ENCODE measurements at regions not wholly inside any gene's neighbourhood (a gene's known extent, or its start where the extent isn't known, plus 50 kb on each side); places are given as distances from the start of the nearest gene placed in this dataset.

DNA sequence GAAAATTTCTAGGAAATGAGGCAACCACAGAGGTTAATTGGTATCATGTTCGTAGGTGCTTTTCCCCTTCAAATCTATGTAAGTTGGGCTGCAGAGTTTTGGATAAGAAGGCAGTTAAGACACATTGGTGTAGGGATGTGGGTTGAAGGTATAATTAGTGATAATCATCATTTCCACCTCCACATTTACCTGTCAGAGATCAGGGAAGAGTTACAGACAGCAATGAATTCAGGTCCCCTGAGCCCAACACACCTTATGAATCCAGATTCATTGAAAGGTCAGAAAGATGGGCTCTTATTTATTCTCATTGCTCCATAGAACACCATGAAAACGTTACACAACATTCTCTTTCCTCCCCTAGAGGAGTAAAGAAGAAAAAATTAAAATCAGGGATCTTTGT, 308.7 kb downstream of the C11orf87 start:
- no peak for TF ChIP-seq RAD21 (IDR thresholded peaks at IDR 0.05; ENCODE audit: low read depth)
- no peak for TF ChIP-seq TAF1 (IDR thresholded peaks at IDR 0.05; ENCODE audit: low read depth)
- no peak for TF ChIP-seq CREB1 (IDR thresholded peaks at IDR 0.05; ENCODE audit: low read depth)
- TF ChIP-seq, protein P1, sequence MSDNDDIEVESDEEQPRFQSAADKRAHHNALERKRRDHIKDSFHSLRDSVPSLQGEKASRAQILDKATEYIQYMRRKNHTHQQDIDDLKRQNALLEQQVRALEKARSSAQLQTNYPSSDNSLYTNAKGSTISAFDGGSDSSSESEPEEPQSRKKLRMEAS (IDR thresholded peaks at IDR 0.05), result no peak
- TF ChIP-seq TCF12 (IDR thresholded peaks at IDR 0.05; ENCODE audit: low read depth), result no peak
- TF ChIP-seq NFIC (IDR thresholded peaks at IDR 0.05), result no peak
- TF ChIP-seq, protein P2, sequence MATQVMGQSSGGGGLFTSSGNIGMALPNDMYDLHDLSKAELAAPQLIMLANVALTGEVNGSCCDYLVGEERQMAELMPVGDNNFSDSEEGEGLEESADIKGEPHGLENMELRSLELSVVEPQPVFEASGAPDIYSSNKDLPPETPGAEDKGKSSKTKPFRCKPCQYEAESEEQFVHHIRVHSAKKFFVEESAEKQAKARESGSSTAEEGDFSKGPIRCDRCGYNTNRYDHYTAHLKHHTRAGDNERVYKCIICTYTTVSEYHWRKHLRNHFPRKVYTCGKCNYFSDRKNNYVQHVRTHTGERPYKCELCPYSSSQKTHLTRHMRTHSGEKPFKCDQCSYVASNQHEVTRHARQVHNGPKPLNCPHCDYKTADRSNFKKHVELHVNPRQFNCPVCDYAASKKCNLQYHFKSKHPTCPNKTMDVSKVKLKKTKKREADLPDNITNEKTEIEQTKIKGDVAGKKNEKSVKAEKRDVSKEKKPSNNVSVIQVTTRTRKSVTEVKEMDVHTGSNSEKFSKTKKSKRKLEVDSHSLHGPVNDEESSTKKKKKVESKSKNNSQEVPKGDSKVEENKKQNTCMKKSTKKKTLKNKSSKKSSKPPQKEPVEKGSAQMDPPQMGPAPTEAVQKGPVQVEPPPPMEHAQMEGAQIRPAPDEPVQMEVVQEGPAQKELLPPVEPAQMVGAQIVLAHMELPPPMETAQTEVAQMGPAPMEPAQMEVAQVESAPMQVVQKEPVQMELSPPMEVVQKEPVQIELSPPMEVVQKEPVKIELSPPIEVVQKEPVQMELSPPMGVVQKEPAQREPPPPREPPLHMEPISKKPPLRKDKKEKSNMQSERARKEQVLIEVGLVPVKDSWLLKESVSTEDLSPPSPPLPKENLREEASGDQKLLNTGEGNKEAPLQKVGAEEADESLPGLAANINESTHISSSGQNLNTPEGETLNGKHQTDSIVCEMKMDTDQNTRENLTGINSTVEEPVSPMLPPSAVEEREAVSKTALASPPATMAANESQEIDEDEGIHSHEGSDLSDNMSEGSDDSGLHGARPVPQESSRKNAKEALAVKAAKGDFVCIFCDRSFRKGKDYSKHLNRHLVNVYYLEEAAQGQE (IDR thresholded peaks at IDR 0.05; ENCODE audit: low read depth), result no peak
- no peak for TF ChIP-seq FOXM1 (IDR thresholded peaks at IDR 0.05; ENCODE audit: borderline replicate concordance, low read depth)
- no peak for TF ChIP-seq CEBPB (IDR thresholded peaks at IDR 0.05)
- no peak for TF ChIP-seq EP300 (IDR thresholded peaks at IDR 0.05; ENCODE audit: borderline replicate concordance)
- TF ChIP-seq, protein P3, sequence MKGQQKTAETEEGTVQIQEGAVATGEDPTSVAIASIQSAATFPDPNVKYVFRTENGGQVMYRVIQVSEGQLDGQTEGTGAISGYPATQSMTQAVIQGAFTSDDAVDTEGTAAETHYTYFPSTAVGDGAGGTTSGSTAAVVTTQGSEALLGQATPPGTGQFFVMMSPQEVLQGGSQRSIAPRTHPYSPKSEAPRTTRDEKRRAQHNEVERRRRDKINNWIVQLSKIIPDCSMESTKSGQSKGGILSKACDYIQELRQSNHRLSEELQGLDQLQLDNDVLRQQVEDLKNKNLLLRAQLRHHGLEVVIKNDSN (IDR thresholded peaks at IDR 0.05), result no peak
- TF ChIP-seq TEAD4 (IDR thresholded peaks at IDR 0.05), result no peak
- no peak for TF ChIP-seq EGR1 (IDR thresholded peaks at IDR 0.05)
- TF ChIP-seq ZBTB7A (IDR thresholded peaks at IDR 0.05; ENCODE audit: low read depth), result no peak
- no peak for TF ChIP-seq YY1 (IDR thresholded peaks at IDR 0.05; ENCODE audit: low read depth)

DNA sequence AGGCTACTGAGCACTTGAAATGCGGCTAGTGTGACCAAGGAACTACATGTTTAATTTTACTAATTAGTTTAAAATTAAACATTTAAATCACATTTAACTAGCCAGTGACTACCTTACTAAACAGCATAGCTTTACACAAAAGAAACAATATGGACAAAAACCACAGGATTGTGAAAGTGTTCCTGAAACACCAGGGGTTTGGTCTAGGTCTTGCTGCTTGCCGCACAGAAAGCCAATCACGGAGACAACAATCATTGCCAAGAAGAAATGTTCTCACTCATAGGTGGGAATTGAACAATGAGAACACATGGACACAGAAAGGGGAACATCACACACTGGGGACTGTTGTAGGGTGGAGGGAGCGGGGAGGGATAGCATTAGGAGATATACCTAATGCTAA, 309.5 kb downstream of the C11orf87 start:
- no peak for TF ChIP-seq ZBTB7A (IDR thresholded peaks at IDR 0.05; ENCODE audit: low read depth)
- no peak for TF ChIP-seq EP300 (IDR thresholded peaks at IDR 0.05; ENCODE audit: borderline replicate concordance)
- TF ChIP-seq YY1 (IDR thresholded peaks at IDR 0.05; ENCODE audit: low read depth), result no peak
- TF ChIP-seq CREB1 (IDR thresholded peaks at IDR 0.05; ENCODE audit: low read depth), result no peak
- TF ChIP-seq TEAD4 (IDR thresholded peaks at IDR 0.05), result no peak
- TF ChIP-seq TCF12 (IDR thresholded peaks at IDR 0.05; ENCODE audit: low read depth), result no peak
- TF ChIP-seq CEBPB (IDR thresholded peaks at IDR 0.05), result no peak

DNA sequence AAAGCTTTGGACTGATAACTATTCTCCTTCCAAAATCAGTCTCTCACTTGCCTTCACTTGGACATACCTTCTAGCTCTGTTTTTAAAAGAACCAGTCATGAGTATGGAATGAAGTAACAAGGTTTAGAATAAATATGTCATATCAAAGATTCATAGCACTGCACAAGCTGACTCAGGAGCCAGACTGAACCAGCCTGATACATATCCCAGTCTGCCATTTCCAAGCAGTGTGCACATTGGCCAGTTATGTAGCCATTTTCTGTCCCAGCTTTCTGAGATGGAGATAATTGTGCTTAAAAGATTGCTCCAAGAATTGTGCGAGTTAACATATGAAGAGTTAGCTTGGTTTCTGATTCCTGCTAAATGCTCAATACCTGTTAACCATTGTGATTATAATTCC, 311.3 kb downstream of the C11orf87 start:
- TF ChIP-seq NFIC (IDR thresholded peaks at IDR 0.05), result no peak
- no peak for TF ChIP-seq CREB1 (IDR thresholded peaks at IDR 0.05; ENCODE audit: low read depth)
- no peak for TF ChIP-seq FOXM1 (IDR thresholded peaks at IDR 0.05; ENCODE audit: borderline replicate concordance, low read depth)
- TF ChIP-seq, protein P3 (IDR thresholded peaks at IDR 0.05), result no peak
- TF ChIP-seq TEAD4 (IDR thresholded peaks at IDR 0.05), result no peak
- no peak for TF ChIP-seq TCF12 (IDR thresholded peaks at IDR 0.05; ENCODE audit: low read depth)
- no peak for TF ChIP-seq ZBTB7A (IDR thresholded peaks at IDR 0.05; ENCODE audit: low read depth)
- TF ChIP-seq RAD21 (IDR thresholded peaks at IDR 0.05; ENCODE audit: low read depth), result no peak
- TF ChIP-seq EGR1 (IDR thresholded peaks at IDR 0.05), result no peak
- TF ChIP-seq EP300 (IDR thresholded peaks at IDR 0.05; ENCODE audit: borderline replicate concordance), result no peak
- TF ChIP-seq YY1 (IDR thresholded peaks at IDR 0.05; ENCODE audit: low read depth), result no peak
- TF ChIP-seq TAF1 (IDR thresholded peaks at IDR 0.05; ENCODE audit: low read depth), result no peak
- TF ChIP-seq, protein P2 (IDR thresholded peaks at IDR 0.05; ENCODE audit: low read depth), result no peak

DNA sequence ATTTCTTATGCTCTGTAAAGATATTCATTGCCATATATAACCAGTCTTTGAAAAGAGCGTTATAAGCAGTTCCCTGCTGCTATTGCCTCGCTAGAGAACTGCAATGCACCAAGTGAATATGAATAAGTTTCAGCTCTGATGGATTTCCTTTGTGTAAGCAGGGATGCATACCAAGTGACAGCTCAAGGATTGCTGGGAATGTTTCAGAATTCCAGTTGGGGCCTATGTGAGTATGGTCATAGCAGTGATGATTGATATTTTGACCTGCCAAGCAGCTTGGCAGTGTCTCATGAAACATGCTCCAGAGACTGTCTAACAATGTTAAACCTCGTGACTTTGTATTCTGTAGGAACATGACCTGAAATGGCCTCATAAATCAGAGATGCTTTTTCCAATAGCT, 312.6 kb downstream of the C11orf87 start:
- TF ChIP-seq RAD21 (IDR thresholded peaks at IDR 0.05; ENCODE audit: low read depth), result no peak
- no peak for TF ChIP-seq FOXM1 (IDR thresholded peaks at IDR 0.05; ENCODE audit: borderline replicate concordance, low read depth)
- no peak for TF ChIP-seq ZBTB7A (IDR thresholded peaks at IDR 0.05; ENCODE audit: low read depth)
- no peak for TF ChIP-seq TAF1 (IDR thresholded peaks at IDR 0.05; ENCODE audit: low read depth)
- no peak for TF ChIP-seq EGR1 (IDR thresholded peaks at IDR 0.05)
- TF ChIP-seq YY1 (IDR thresholded peaks at IDR 0.05; ENCODE audit: low read depth), result no peak
- no peak for TF ChIP-seq CEBPB (IDR thresholded peaks at IDR 0.05)
- TF ChIP-seq, protein P3 (IDR thresholded peaks at IDR 0.05), result no peak
- TF ChIP-seq, protein P2 (IDR thresholded peaks at IDR 0.05; ENCODE audit: low read depth), result no peak
- TF ChIP-seq NFIC (IDR thresholded peaks at IDR 0.05), result no peak

Data from Ishikawa (cell line).